ENCODE measurements at regions not wholly inside any gene's neighbourhood (a gene's known extent, or its start where the extent isn't known, plus 50 kb on each side); places are given as distances from the start of the nearest gene placed in this dataset.

- DNase-seq, result no peak
Measured at GRCh38 chr22:49292909-49293308, 534.8 kb downstream of the BRD1 start.

GRCh38 chr22:49291781-49292180, 535.9 kb downstream of the BRD1 start:
- no peak for DNase-seq

- no peak for DNase-seq
Measured at GRCh38 chr22:49291169-49291568, 536.5 kb downstream of the BRD1 start.

- no peak for DNase-seq
Measured at GRCh38 chr22:49290711-49291110, 537.0 kb downstream of the BRD1 start.

- no peak for DNase-seq
Measured at GRCh38 chr22:49289822-49290679, 537.6 kb downstream of the BRD1 start.

- DNase-seq, result no peak
Measured at GRCh38 chr22:49286181-49286760, 541.4 kb downstream of the BRD1 start.

- no peak for DNase-seq
Measured at GRCh38 chr22:49284931-49285330, 542.7 kb downstream of the BRD1 start.

- DNase-seq, result no peak
Measured at GRCh38 chr22:49284056-49284784, 543.5 kb downstream of the BRD1 start.

GRCh38 chr22:49282596-49282995, 545.1 kb downstream of the BRD1 start:
- DNase-seq, result no peak

GRCh38 chr22:49281467-49282340, 546.0 kb downstream of the BRD1 start:
- no peak for DNase-seq

- DNase-seq, result no peak
Measured at GRCh38 chr22:49278340-49278739, 549.3 kb downstream of the BRD1 start.

- DNase-seq, result no peak
Measured at GRCh38 chr22:49276567-49276966, 551.1 kb downstream of the BRD1 start.

- DNase-seq, result no peak
Measured at GRCh38 chr22:49274754-49275380, 552.8 kb downstream of the BRD1 start.

GRCh38 chr22:49272546-49273125, 555.0 kb downstream of the BRD1 start:
- no peak for DNase-seq

GRCh38 chr22:49271831-49272230, 555.8 kb downstream of the BRD1 start:
- no peak for DNase-seq

GRCh38 chr22:49271369-49271727, 556.3 kb downstream of the BRD1 start:
- no peak for DNase-seq

GRCh38 chr22:49270595-49271368, 556.9 kb downstream of the BRD1 start:
- no peak for DNase-seq

GRCh38 chr22:49269928-49270327, 557.7 kb downstream of the BRD1 start:
- DNase-seq, result no peak

- no peak for DNase-seq
Measured at GRCh38 chr22:49269371-49269770, 558.3 kb downstream of the BRD1 start.

GRCh38 chr22:49268924-49269323, 558.7 kb downstream of the BRD1 start:
- no peak for DNase-seq

GRCh38 chr22:49267996-49268395, 559.7 kb downstream of the BRD1 start:
- DNase-seq, result no peak

All from activated CD4-positive, alpha-beta T cell treated with anti-CD3 and anti-CD28 coated beads, Interleukin-2, amount 50 U/mL, for 16 hours (primary cell).